ENCODE measurements at regions not wholly inside any gene's neighbourhood (a gene's known extent, or its start where the extent isn't known, plus 50 kb on each side); places are given as distances from the start of the nearest gene placed in this dataset.

- H3K4me1 Mint-ChIP-seq (ENCODE audit: low read depth) = no peaks in the 10 kb centered on the region
- no peak overlapping the region for H3K27ac Mint-ChIP-seq (ENCODE audit: unreplicated experiment)
- no peaks in the 10 kb centered on the region for H3K9me3 Mint-ChIP-seq (ENCODE audit: low read depth)
- DNase-seq (ENCODE audit: low spot score) = no peak
- TF ChIP-seq CTCF (IDR thresholded peaks at IDR 0.05) = peak; percentile 92
- H3K4me3 Mint-ChIP-seq (ENCODE audit: unreplicated experiment) = no peak overlapping the region
- no peaks in the 10 kb centered on the region for H3K36me3 Mint-ChIP-seq (ENCODE audit: low read depth)
- peaks cover 25% of the 10 kb centered on the region for H3K27me3 Mint-ChIP-seq (ENCODE audit: low read depth)
Observed at GRCh38 chr5:164013077-164013670, 507.8 kb downstream of the MAT2B start.

GRCh38 chr5:164020116-164020515, 514.7 kb downstream of the MAT2B start:
- H3K27ac Mint-ChIP-seq (ENCODE audit: unreplicated experiment) = no peak overlapping the region
- no peak for TF ChIP-seq CTCF (IDR thresholded peaks at IDR 0.05)
- H3K27me3 Mint-ChIP-seq (ENCODE audit: low read depth) = peaks cover 18% of the 10 kb centered on the region
- H3K9me3 Mint-ChIP-seq (ENCODE audit: low read depth) = no peaks in the 10 kb centered on the region
- no peak overlapping the region for H3K4me3 Mint-ChIP-seq (ENCODE audit: unreplicated experiment)
- H3K4me1 Mint-ChIP-seq (ENCODE audit: low read depth) = no peaks in the 10 kb centered on the region
- DNase-seq (ENCODE audit: low spot score) = no peak
- H3K36me3 Mint-ChIP-seq (ENCODE audit: low read depth) = no peaks in the 10 kb centered on the region

GRCh38 chr5:164027738-164028137, 522.3 kb downstream of the MAT2B start:
- no peaks in the 10 kb centered on the region for H3K4me1 Mint-ChIP-seq (ENCODE audit: low read depth)
- no peak overlapping the region for H3K4me3 Mint-ChIP-seq (ENCODE audit: unreplicated experiment)
- no peak overlapping the region for H3K27ac Mint-ChIP-seq (ENCODE audit: unreplicated experiment)
- H3K9me3 Mint-ChIP-seq (ENCODE audit: low read depth) = no peaks in the 10 kb centered on the region
- peaks cover 17% of the 10 kb centered on the region for H3K27me3 Mint-ChIP-seq (ENCODE audit: low read depth)
- DNase-seq (ENCODE audit: low spot score) = no peak
- TF ChIP-seq CTCF (IDR thresholded peaks at IDR 0.05) = no peak
- no peaks in the 10 kb centered on the region for H3K36me3 Mint-ChIP-seq (ENCODE audit: low read depth)

GRCh38 chr5:164038128-164038783, 532.8 kb downstream of the MAT2B start:
- no peak overlapping the region for H3K4me3 Mint-ChIP-seq (ENCODE audit: unreplicated experiment)
- H3K4me1 Mint-ChIP-seq (ENCODE audit: low read depth) = no peaks in the 10 kb centered on the region
- DNase-seq (ENCODE audit: low spot score) = no peak
- H3K9me3 Mint-ChIP-seq (ENCODE audit: low read depth) = no peaks in the 10 kb centered on the region
- H3K27me3 Mint-ChIP-seq (ENCODE audit: low read depth) = peaks cover 10% of the 10 kb centered on the region
- H3K27ac Mint-ChIP-seq (ENCODE audit: unreplicated experiment) = no peak overlapping the region
- TF ChIP-seq CTCF (IDR thresholded peaks at IDR 0.05) = no peak
- no peaks in the 10 kb centered on the region for H3K36me3 Mint-ChIP-seq (ENCODE audit: low read depth)

- no peak overlapping the region for H3K27ac Mint-ChIP-seq (ENCODE audit: unreplicated experiment)
- DNase-seq (ENCODE audit: low spot score) = no peak
- H3K36me3 Mint-ChIP-seq (ENCODE audit: low read depth) = no peaks in the 10 kb centered on the region
- peaks cover 13% of the 10 kb centered on the region for H3K27me3 Mint-ChIP-seq (ENCODE audit: low read depth)
- no peak overlapping the region for H3K4me3 Mint-ChIP-seq (ENCODE audit: unreplicated experiment)
- no peaks in the 10 kb centered on the region for H3K9me3 Mint-ChIP-seq (ENCODE audit: low read depth)
- H3K4me1 Mint-ChIP-seq (ENCODE audit: low read depth) = no peaks in the 10 kb centered on the region
- TF ChIP-seq CTCF (IDR thresholded peaks at IDR 0.05) = no peak
Observed at GRCh38 chr5:164041105-164041504, 535.7 kb downstream of the MAT2B start.
